Sigmoid colon (tissue), 6 donors: ENCODE measurements at regions not wholly inside any gene's neighbourhood (a gene's known extent, or its start where the extent isn't known, plus 50 kb on each side); places are given as distances from the start of the nearest gene placed in this dataset.
"Not testable (repeated sequence)": the region's sequence is repeated elsewhere in the genome, so short reads cannot be mapped to it uniquely, and the experiment has no call there.

Experiments used
- DNase-seq: peaks from one replicate; pipeline ENCODE4 v3.0.0-alpha.2; 2019
- H3K27ac ChIP-seq, 4 donors: fragments of 200-600 bp; sonication (generic); one replicate each; pipeline ENCODE4 v1.5.1; 2016 to 2019; ENCODE audit warnings: mild to moderate bottlenecking in 1 of 4
- H3K27me3 ChIP-seq, 3 donors: fragments of 200-600 bp; sonication (generic); one replicate each; pipeline ENCODE4 v1.5.1; 2019; ENCODE audit warnings: mild to moderate bottlenecking in 1 of 3
- H3K36me3 ChIP-seq, 4 donors: fragments of 200-600 bp; sonication (generic); one replicate each; pipeline ENCODE4 v1.5.1; 2016 to 2019
- H3K4me1 ChIP-seq, 4 donors: fragments of 200-600 bp; sonication (generic); one replicate each; pipeline ENCODE4 v1.5.1; 2017 to 2019
- H3K4me3 ChIP-seq, 4 donors: fragments of 200-600 bp; sonication (generic); one replicate each; pipeline ENCODE4 v1.5.1; 2017 to 2019; ENCODE audit warnings: mild to moderate bottlenecking in 2 of 4, moderate library complexity in 1 of 4
- H3K9me3 ChIP-seq, 4 donors: fragments of 200-600 bp in 3 of 4; sonication (generic) in 3 of 4; one replicate each; pipeline versions ENCODE4 v1.5.1 to v1.6.1; 2013 to 2019
- CTCF ChIP-seq, 4 experiments: fragments of 450-650 bp in 3 of 4; fragments of 200-600 bp in 1 of 4; IDR thresholded peaks; one replicate each; pipeline ENCODE4 v1.5.1; 2016 to 2019; ENCODE audit warnings: antibody characterized with exemption in 4 of 4, mild to moderate bottlenecking in 3 of 4, moderate library complexity in 2 of 4
- EP300 ChIP-seq, 4 donors: sonication (generic); formaldehyde crosslinking; IDR thresholded peaks; one replicate each; pipeline ENCODE4 v1.6.1; 2017; ENCODE audit warnings: antibody characterized with exemption in 4 of 4
- POLR2A ChIP-seq, 2 donors: fragments of 450-650 bp; IDR thresholded peaks; one replicate each; pipeline ENCODE4 v1.6.1; 2016; ENCODE audit warnings: antibody characterized with exemption in 2 of 2, mild to moderate bottlenecking in 2 of 2, moderate library complexity in 2 of 2
- POLR2AphosphoS5 ChIP-seq, 4 donors: sonication (generic); formaldehyde crosslinking; IDR thresholded peaks; one replicate each; pipeline ENCODE4 v1.6.1; 2017; ENCODE audit warnings: antibody characterized with exemption in 4 of 4
- WGBS, 2 donors: extraction: QIAGEN DNeasy Blood & Tissue Kit; methylation state at CpG; one replicate each; pipeline ENCODE4 v1.1.7; 2013; 5-methylcytosine and 5-hydroxymethylcytosine counted together
- intact Hi-C: fragments of 100-400 bp; cut with DNase I; formaldehyde crosslinking; loops from one replicate; pipeline ENCODE4 v1.15.1; 2023
- donor health status: healthy with polysubstance abuse.
- donor health status: healthy.

GRCh38 chr12:127130506-127131124, 1136.4 kb upstream of the TMEM132C start:
- no peaks in the 10 kb centered on the region for H3K27me3 ChIP-seq
- H3K27ac ChIP-seq: no peak overlapping the region
- intact Hi-C loops: no loop called here
- DNase-seq: no peak
- WGBS, 2 donors: 84% methylated on average over 11 of the region's 11 CpGs
- H3K9me3 ChIP-seq: peaks cover 0 to 5% (median 0%) of the 10 kb centered on the region in 4 donors
- H3K4me1 ChIP-seq: no peaks in the 10 kb centered on the region
- H3K36me3 ChIP-seq: no peaks in the 10 kb centered on the region
- TF ChIP-seq EP300 (IDR thresholded peaks at IDR 0.05): no peak
- no peak for TF ChIP-seq POLR2A (IDR thresholded peaks at IDR 0.05)
- no peak for TF ChIP-seq CTCF (IDR thresholded peaks at IDR 0.05)
- no peak for TF ChIP-seq POLR2AphosphoS5 (IDR thresholded peaks at IDR 0.05)
- no peak overlapping the region for H3K4me3 ChIP-seq

GRCh38 chr12:127133675-127134335, 1133.2 kb upstream of the TMEM132C start:
- no peaks in the 10 kb centered on the region for H3K36me3 ChIP-seq
- TF ChIP-seq POLR2A (IDR thresholded peaks at IDR 0.05): no peak
- no peak for TF ChIP-seq CTCF (IDR thresholded peaks at IDR 0.05)
- no peak for TF ChIP-seq EP300 (IDR thresholded peaks at IDR 0.05)
- no peak for TF ChIP-seq POLR2AphosphoS5 (IDR thresholded peaks at IDR 0.05)
- WGBS, 2 donors: 75 to 76% methylated on average over 11 of the region's 11 CpGs
- H3K4me3 ChIP-seq: no peak overlapping the region
- H3K9me3 ChIP-seq: peaks cover 0 to 6% (median 1%) of the 10 kb centered on the region in 4 donors
- H3K27ac ChIP-seq: no peak overlapping the region
- no peak for DNase-seq
- no peaks in the 10 kb centered on the region for H3K4me1 ChIP-seq
- no peaks in the 10 kb centered on the region for H3K27me3 ChIP-seq
- intact Hi-C loops: no loop called here

- H3K36me3 ChIP-seq, DNase-seq, H3K27me3 ChIP-seq, intact Hi-C loops, H3K4me3 ChIP-seq, H3K4me1 ChIP-seq, H3K27ac ChIP-seq, H3K9me3 ChIP-seq: not testable (repeated sequence)
- 89% methylated on average over 3 of the region's 3 CpGs for WGBS, 2 donors
These were observed 1126.0 kb upstream of the TMEM132C start for GRCh38 chr12:127140864-127141484.

GRCh38 chr12:127143020-127143419, 1124.0 kb upstream of the TMEM132C start:
- no peak overlapping the region for H3K27ac ChIP-seq
- DNase-seq: no peak
- no peaks in the 10 kb centered on the region for H3K36me3 ChIP-seq
- intact Hi-C loops: no loop called here
- H3K4me3 ChIP-seq: no peak overlapping the region
- peaks cover 0 to 13% (median 3%) of the 10 kb centered on the region in 4 donors for H3K4me1 ChIP-seq
- 87 to 91% methylated on average over 6 of the region's 6 CpGs for WGBS, 2 donors
- TF ChIP-seq CTCF (IDR thresholded peaks at IDR 0.05) (no peak), POLR2A (IDR thresholded peaks at IDR 0.05) (no peak), EP300 (IDR thresholded peaks at IDR 0.05) (no peak), POLR2AphosphoS5 (IDR thresholded peaks at IDR 0.05) (no peak)
- H3K9me3 ChIP-seq: peaks cover 0 to 6% (median 0%) of the 10 kb centered on the region in 4 donors
- H3K27me3 ChIP-seq: no peaks in the 10 kb centered on the region

- H3K36me3 ChIP-seq: no peaks in the 10 kb centered on the region
- 93 to 94% methylated on average over 5 of the region's 5 CpGs for WGBS, 2 donors
- no peaks in the 10 kb centered on the region for H3K27me3 ChIP-seq
- intact Hi-C loops: no loop called here
- H3K9me3 ChIP-seq: peaks cover 0 to 6% (median 0%) of the 10 kb centered on the region in 4 donors
- no peak overlapping the region for H3K4me3 ChIP-seq
- H3K27ac ChIP-seq: no peak overlapping the region
- no peak for DNase-seq
- peaks cover 0 to 13% (median 3%) of the 10 kb centered on the region in 4 donors for H3K4me1 ChIP-seq
- TF ChIP-seq CTCF (IDR thresholded peaks at IDR 0.05): no peak
- TF ChIP-seq POLR2A (IDR thresholded peaks at IDR 0.05): no peak
- TF ChIP-seq POLR2AphosphoS5 (IDR thresholded peaks at IDR 0.05): no peak
- no peak for TF ChIP-seq EP300 (IDR thresholded peaks at IDR 0.05)
These were observed 1122.2 kb upstream of the TMEM132C start for GRCh38 chr12:127144770-127145169.
